ENCODE measurements at regions not wholly inside any gene's neighbourhood (a gene's known extent, or its start where the extent isn't known, plus 50 kb on each side); places are given as distances from the start of the nearest gene placed in this dataset.

DNA sequence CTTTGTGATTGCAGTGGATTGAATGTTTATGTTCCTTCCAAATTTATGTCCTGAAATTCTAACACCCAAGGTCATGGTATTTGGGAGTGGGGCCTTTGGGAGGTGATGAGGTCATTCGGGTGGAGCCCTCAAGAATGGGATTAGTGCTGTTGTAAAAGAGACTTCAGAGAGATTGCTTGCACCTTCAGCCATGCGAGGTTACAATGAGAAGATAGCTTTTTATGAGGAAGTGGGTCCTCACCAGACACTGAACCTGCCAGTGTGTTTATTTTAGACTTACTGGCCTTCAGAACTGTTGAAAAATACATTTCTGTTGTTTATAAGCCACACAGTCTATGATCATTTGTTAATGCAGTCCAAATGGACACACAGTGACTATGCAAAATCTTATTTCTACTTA, 161.0 kb upstream of the GPRIN3 start:
- no peaks in the 10 kb centered on the region for H4K20me1 ChIP-seq (replicated peaks; ENCODE audit: control insufficient read depth, extremely low read depth, insufficient read depth, low read length)
- H3K9ac ChIP-seq (replicated peaks; ENCODE audit: extremely low read depth, insufficient read depth, low read length), result no peak overlapping the region
- DNase-seq (ENCODE audit: low read depth, low spot score), result no peak
- ChIA-PET POLR2A (no interaction called here), CTCF (interaction anchor here (1.0 kb wide), 1 partner anchor 13 kb away, joined by 3 read pairs; no protein-coding TSS in a partner anchor)
- dilution Hi-C loops (cut with MboI; ENCODE audit: extremely low pct_ligation_motif_present, low sequenced_read_pairs) (no loop called here), intact Hi-C loops (cut with micrococcal nuclease) (no loop called here)
- H3K4me2 ChIP-seq (ENCODE audit: insufficient read depth, low read length), result no peak overlapping the region
- peaks cover 4% of the 10 kb centered on the region for H3K4me1 ChIP-seq (ENCODE audit: control insufficient read depth, extremely low read depth, insufficient read depth, low read length)
- BruUV-seq (replicated peaks), result no TSS peak
- FAIRE-seq, result no peak
- no peaks in the 10 kb centered on the region for H3K27me3 ChIP-seq (ENCODE audit: control insufficient read depth in 2 of 2, insufficient read depth in 2 of 2, low read length in 2 of 2)
- no peaks in the 10 kb centered on the region for H3K36me3 ChIP-seq (ENCODE audit: control insufficient read depth in 2 of 2, extremely low read depth in 1 of 2, insufficient read depth in 2 of 2, low read length in 2 of 2)
- no peaks in the 10 kb centered on the region for H3K9me3 ChIP-seq (replicated peaks; ENCODE audit: control insufficient read depth, insufficient read depth, low read length)
- H3K27ac ChIP-seq (ENCODE audit: insufficient read depth, low read depth, low read length), result no peak overlapping the region
- H3K4me3 ChIP-seq (replicated peaks in 1 of 3; ENCODE audit: insufficient read depth in 1 of 3, low read depth in 1 of 3, low read length in 3 of 3), result no peak overlapping the region
- H3K79me2 ChIP-seq (ENCODE audit: control insufficient read depth, insufficient read depth, low read length), result no peaks in the 10 kb centered on the region
- no peak overlapping the region for H2AFZ ChIP-seq (ENCODE audit: low read depth, low read length)
- H3K9me1 ChIP-seq (replicated peaks; ENCODE audit: control insufficient read depth, extremely low read depth, insufficient read depth, low read length), result no peaks in the 10 kb centered on the region
- no peak for TF ChIP-seq FOS (IDR thresholded peaks at IDR 0.05; ENCODE audit: borderline replicate concordance, insufficient read depth, low read length)
- no peak for TF ChIP-seq POLR2A (IDR thresholded peaks at IDR 0.05; ENCODE audit: low read depth, low read length)
- TF ChIP-seq JUN (IDR thresholded peaks at IDR 0.05; ENCODE audit: borderline replicate concordance, insufficient read depth, insufficient read length, low read depth), result no peak
- no peak for TF ChIP-seq MAX (IDR thresholded peaks at IDR 0.05; ENCODE audit: insufficient read depth, insufficient read length)
- TF ChIP-seq CTCF (IDR thresholded peaks at IDR 0.05; ENCODE audit: extremely low read depth in 1 of 2, insufficient read depth in 1 of 2, low read depth in 1 of 2, low read length in 2 of 2), result no peak
- no peak for TF ChIP-seq MYC (IDR thresholded peaks at IDR 0.05; ENCODE audit: low read depth, low read length)
- no peak for TF ChIP-seq EZH2 (IDR thresholded peaks at IDR 0.05; ENCODE audit: borderline replicate concordance, low read depth, low read length, severe bottlenecking)
- TF ChIP-seq POLR2AphosphoS5 (IDR thresholded peaks at IDR 0.05; ENCODE audit: insufficient read depth, low read depth, low read length), result no peak
- TF ChIP-seq GATA2 (IDR thresholded peaks at IDR 0.05; ENCODE audit: insufficient read depth, insufficient read length, low read depth, low read length), result no peak
